ENCODE measurements at regions not wholly inside any gene's neighbourhood (a gene's known extent, or its start where the extent isn't known, plus 50 kb on each side); places are given as distances from the start of the nearest gene placed in this dataset.

- Histone ChIP-seq H3K36me3 (ENCODE audit: insufficient read depth, low read length) (no peaks in the 10 kb centered on the region), H3K27me3 (ENCODE audit: insufficient read depth, low read depth, low read length) (no peaks in the 10 kb centered on the region), H2AFZ (ENCODE audit: low read depth, low read length) (no peak overlapping the region), H3K4me3 (ENCODE audit: low read length) (no peak overlapping the region), H3K9ac (ENCODE audit: low read length) (no peak overlapping the region), H3K9me3 (ENCODE audit: low read length) (no peaks in the 10 kb centered on the region), H3F3A (ENCODE audit: insufficient read depth, low read length, poor library complexity, severe bottlenecking) (no peaks in the 10 kb centered on the region), H3K27ac (ENCODE audit: low read length) (no peak overlapping the region), H4K20me1 (ENCODE audit: insufficient read depth) (no peaks in the 10 kb centered on the region), H3K4me2 (ENCODE audit: low read length) (no peak overlapping the region), H3K79me2 (replicated peaks; ENCODE audit: insufficient read depth, low read length) (no peaks in the 10 kb centered on the region), H3K9me2 (ENCODE audit: insufficient read depth, low read length) (no peaks in the 10 kb centered on the region)
- TF ChIP-seq EP300 (conservative IDR thresholded peaks at IDR 0.05; ENCODE audit: poor library complexity, severe bottlenecking): no peak
- TF ChIP-seq CTCF (IDR thresholded peaks at IDR 0.05; ENCODE audit: poor library complexity, severe bottlenecking): no peak
- no peak for TF ChIP-seq POLR2AphosphoS5 (IDR thresholded peaks at IDR 0.05)
- TF ChIP-seq REST (IDR thresholded peaks at IDR 0.05; ENCODE audit: borderline replicate concordance): no peak
- no peak for TF ChIP-seq MXI1 (conservative IDR thresholded peaks at IDR 0.05; ENCODE audit: poor library complexity, severe bottlenecking)
- no peak for TF ChIP-seq RAD21 (conservative IDR thresholded peaks at IDR 0.05)
- no peak for TF ChIP-seq EZH2 (IDR thresholded peaks at IDR 0.05; ENCODE audit: borderline replicate concordance, insufficient read depth, low read length, poor library complexity, severe bottlenecking)
- TF ChIP-seq SMC3 (conservative IDR thresholded peaks at IDR 0.05; ENCODE audit: poor library complexity): no peak
- no peak for TF ChIP-seq TAF1 (IDR thresholded peaks at IDR 0.05; ENCODE audit: low read depth)
Measured at GRCh38 chr14:88998027-88998426, 173.6 kb downstream of the TTC8 start.

- no peak for TF ChIP-seq RAD21 (conservative IDR thresholded peaks at IDR 0.05)
- TF ChIP-seq CTCF (IDR thresholded peaks at IDR 0.05; ENCODE audit: poor library complexity, severe bottlenecking): no peak
- TF ChIP-seq REST (IDR thresholded peaks at IDR 0.05; ENCODE audit: borderline replicate concordance): no peak
- no peak for TF ChIP-seq MXI1 (conservative IDR thresholded peaks at IDR 0.05; ENCODE audit: poor library complexity, severe bottlenecking)
- no peak for TF ChIP-seq EZH2 (IDR thresholded peaks at IDR 0.05; ENCODE audit: borderline replicate concordance, insufficient read depth, low read length, poor library complexity, severe bottlenecking)
- no peak for TF ChIP-seq SMC3 (conservative IDR thresholded peaks at IDR 0.05; ENCODE audit: poor library complexity)
- TF ChIP-seq POLR2AphosphoS5 (IDR thresholded peaks at IDR 0.05): no peak
- TF ChIP-seq EP300 (conservative IDR thresholded peaks at IDR 0.05; ENCODE audit: poor library complexity, severe bottlenecking): no peak
- TF ChIP-seq TAF1 (IDR thresholded peaks at IDR 0.05; ENCODE audit: low read depth): no peak
Measured at GRCh38 chr14:88999137-88999536, 174.7 kb downstream of the TTC8 start.

More at GRCh38 chr14:88999137-88999536, 174.7 kb downstream of the TTC8 start:
- no peak overlapping the region for H3K4me2 ChIP-seq (ENCODE audit: low read length)
- H3K36me3 ChIP-seq (ENCODE audit: insufficient read depth, low read length): no peaks in the 10 kb centered on the region
- H3K9me2 ChIP-seq (ENCODE audit: insufficient read depth, low read length): no peaks in the 10 kb centered on the region
- H3K27ac ChIP-seq (ENCODE audit: low read length): no peak overlapping the region
- no peaks in the 10 kb centered on the region for H3K79me2 ChIP-seq (replicated peaks; ENCODE audit: insufficient read depth, low read length)
- H2AFZ ChIP-seq (ENCODE audit: low read depth, low read length): no peak overlapping the region
- no peaks in the 10 kb centered on the region for H3F3A ChIP-seq (ENCODE audit: insufficient read depth, low read length, poor library complexity, severe bottlenecking)
- H3K9ac ChIP-seq (ENCODE audit: low read length): no peak overlapping the region
- H3K27me3 ChIP-seq (ENCODE audit: insufficient read depth, low read depth, low read length): no peaks in the 10 kb centered on the region
- no peaks in the 10 kb centered on the region for H3K9me3 ChIP-seq (ENCODE audit: low read length)
- H3K4me3 ChIP-seq (ENCODE audit: low read length): no peak overlapping the region
- no peaks in the 10 kb centered on the region for H4K20me1 ChIP-seq (ENCODE audit: insufficient read depth)

All from neural cell (in vitro differentiated cells).